SU-DHL-6 (cell line): ENCODE measurements at regions not wholly inside any gene's neighbourhood (a gene's known extent, or its start where the extent isn't known, plus 50 kb on each side); places are given as distances from the start of the nearest gene placed in this dataset.

Source experiments
- H2AFZ ChIP-seq: fragments of 200-600 bp; sonication (generic); 2 replicates; pipeline ENCODE4 v1.6.1; 2014; ENCODE audit warnings: low read depth, mild to moderate bottlenecking, moderate library complexity, mixed read lengths, antibody characterized with exemption, low read length; ENCODE audit not compliant: severe bottlenecking
- H3F3A ChIP-seq: fragments of 200-600 bp; shearing (Covaris generic); 2 replicates; pipeline ENCODE4 v1.6.0; 2016; ENCODE audit warnings: antibody characterized with exemption, mild to moderate bottlenecking; ENCODE audit not compliant: insufficient read depth
- H3K27ac ChIP-seq: fragments of 200-600 bp; sonication (generic); 2 replicates; pipeline ENCODE4 v1.5.1; 2016; ENCODE audit warnings: low read depth, mild to moderate bottlenecking, low read length, moderate library complexity, mixed read lengths
- H3K27me3 ChIP-seq: fragments of 200-600 bp; sonication (generic), shearing (Covaris generic); 2 replicates; pipeline ENCODE4 v1.6.0; 2014; ENCODE audit warnings: mild to moderate bottlenecking, low read length
- H3K36me3 ChIP-seq: fragments of 200-600 bp; sonication (generic); 2 replicates; pipeline ENCODE4 v1.6.1; 2014; ENCODE audit warnings: mild to moderate bottlenecking, low read length, mixed read lengths
- H3K4me2 ChIP-seq: fragments of 300-600, 200-600 bp; shearing (Covaris generic), sonication (generic); 2 replicates; pipeline ENCODE4 v1.6.0; 2014; ENCODE audit warnings: low read length, low read depth, mild to moderate bottlenecking; ENCODE audit not compliant: poor library complexity, severe bottlenecking
- H3K4me3 ChIP-seq: fragments of 200-600 bp; sonication (generic); 2 replicates; pipeline ENCODE4 v1.5.1; 2014; ENCODE audit warnings: antibody characterized with exemption, low read length, mild to moderate bottlenecking, mixed read lengths; ENCODE audit not compliant: insufficient read depth, poor library complexity, severe bottlenecking
- H3K79me2 ChIP-seq: fragments of 200-600 bp; sonication (generic); 2 replicates; pipeline ENCODE4 v1.6.1; 2014; ENCODE audit warnings: mild to moderate bottlenecking, low read length, moderate library complexity; ENCODE audit not compliant: insufficient read depth
- H3K9ac ChIP-seq: fragments of 200-600 bp; sonication (generic); 2 replicates; pipeline ENCODE4 v1.7.0; 2014; ENCODE audit warnings: mild to moderate bottlenecking, low read length
- H3K9me2 ChIP-seq: fragments of 200-600 bp; sonication (generic); replicated peaks from 2 replicates; pipeline ENCODE4 v1.6.1; 2014; ENCODE audit warnings: low read length; ENCODE audit not compliant: insufficient read depth
- H3K9me3 ChIP-seq: fragments of 200-600 bp; sonication (generic); 2 replicates; pipeline ENCODE4 v1.6.1; 2014; ENCODE audit warnings: low read length, mixed read lengths; ENCODE audit not compliant: insufficient read depth
- H4K20me1 ChIP-seq: fragments of 200-600 bp; sonication (generic); 2 replicates; pipeline ENCODE4 v1.6.1; 2014; ENCODE audit warnings: low read depth, mild to moderate bottlenecking, antibody characterized with exemption, low read length, moderate library complexity, mixed read lengths
- CTCF ChIP-seq: fragments of 200-600 bp; sonication (generic); IDR thresholded peaks from one replicate; pipeline ENCODE4 v1.5.1; 2017; ENCODE audit warnings: antibody characterized with exemption, mild to moderate bottlenecking, low read length, moderate library complexity; ENCODE audit not compliant: insufficient read depth, poor library complexity, severe bottlenecking
- EZH2phosphoT487 ChIP-seq: fragments of 200-600 bp; sonication (generic), shearing (Covaris generic); conservative IDR thresholded peaks from 2 replicates; pipeline ENCODE4 v1.6.1; 2018; ENCODE audit warnings: mild to moderate bottlenecking, antibody characterized with exemption, low read length, moderate library complexity, mixed read lengths

DNA sequence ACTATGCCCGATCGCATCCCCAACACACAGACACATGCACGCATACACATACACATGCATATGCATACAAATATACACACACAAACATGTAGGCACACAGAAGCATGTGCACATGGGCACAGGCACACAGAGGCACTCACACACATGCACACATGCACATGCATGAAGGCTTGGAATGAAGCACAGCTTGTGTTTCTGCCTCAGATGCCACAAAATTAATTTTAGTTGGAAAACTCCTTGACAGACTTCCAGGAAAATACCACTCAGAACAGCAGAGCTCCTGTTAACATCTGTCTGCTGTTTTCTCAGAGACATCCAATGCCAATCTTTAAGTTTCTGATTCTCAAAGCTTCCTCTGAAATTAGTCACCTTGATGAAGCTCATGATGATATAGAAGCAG lies 532.7 kb downstream of the RFC3 start:
- no peak overlapping the region for H3K9ac ChIP-seq
- H3K36me3 ChIP-seq = no peaks in the 10 kb centered on the region
- H4K20me1 ChIP-seq = no peaks in the 10 kb centered on the region
- H3K4me3 ChIP-seq = no peak overlapping the region
- H3K79me2 ChIP-seq = no peaks in the 10 kb centered on the region
- H3K9me2 ChIP-seq = no peaks in the 10 kb centered on the region
- H3K4me2 ChIP-seq = no peak overlapping the region
- no peak overlapping the region for H3K27ac ChIP-seq
- no peak overlapping the region for H2AFZ ChIP-seq
- H3K9me3 ChIP-seq = no peaks in the 10 kb centered on the region
- H3F3A ChIP-seq = no peaks in the 10 kb centered on the region
- no peaks in the 10 kb centered on the region for H3K27me3 ChIP-seq
- no peak for TF ChIP-seq EZH2phosphoT487
- TF ChIP-seq CTCF = no peak

DNA sequence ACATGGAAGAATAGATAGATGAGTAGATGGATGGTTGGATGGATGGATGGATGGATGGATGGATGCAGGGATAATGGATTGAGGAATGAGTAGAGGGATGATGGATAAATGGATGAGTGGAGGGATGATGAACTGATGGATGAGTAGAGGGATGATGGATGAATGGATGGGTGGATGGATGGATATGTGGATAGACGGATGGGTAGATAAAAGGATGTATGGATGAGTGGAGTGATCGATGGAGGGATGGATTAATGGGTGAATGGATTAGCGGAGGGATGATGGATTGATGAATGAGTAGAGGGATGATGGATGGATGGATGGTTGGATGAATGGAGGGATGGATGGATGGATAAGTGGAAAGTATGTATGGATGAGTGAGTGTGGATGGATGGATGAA lies 533.2 kb downstream of the RFC3 start:
- Histone ChIP-seq H3K79me2 (no peaks in the 10 kb centered on the region), H3K4me2 (no peak overlapping the region), H3K36me3 (no peaks in the 10 kb centered on the region), H3F3A (no peaks in the 10 kb centered on the region), H3K9ac (no peak overlapping the region), H4K20me1 (no peaks in the 10 kb centered on the region), H3K9me2 (no peaks in the 10 kb centered on the region), H2AFZ (no peak overlapping the region), H3K9me3 (no peaks in the 10 kb centered on the region), H3K27me3 (no peaks in the 10 kb centered on the region), H3K27ac (no peak overlapping the region), H3K4me3 (no peak overlapping the region)
- no peak for TF ChIP-seq EZH2phosphoT487
- TF ChIP-seq CTCF = no peak

DNA sequence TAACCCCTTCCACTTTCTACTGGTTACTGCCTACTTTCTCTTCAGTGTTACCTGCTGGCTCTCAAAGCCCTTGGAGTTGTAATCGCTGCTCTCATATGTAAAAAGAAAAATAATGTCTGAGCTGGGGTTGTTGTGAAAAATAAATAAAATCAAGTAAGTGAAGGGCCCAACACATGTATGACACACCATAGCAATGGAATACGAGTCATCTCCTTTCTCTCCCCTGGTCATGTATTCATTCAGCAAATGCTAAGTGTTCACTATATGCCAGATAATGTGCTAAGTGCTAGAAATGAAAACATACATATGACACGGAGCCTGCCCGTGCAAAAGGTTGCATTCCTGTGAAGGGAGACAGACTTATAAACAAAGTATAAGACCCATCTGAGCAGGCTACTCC lies 535.0 kb downstream of the RFC3 start:
- no peaks in the 10 kb centered on the region for H3K79me2 ChIP-seq
- H3K27ac ChIP-seq = no peak overlapping the region
- TF ChIP-seq EZH2phosphoT487 = no peak
- H4K20me1 ChIP-seq = no peaks in the 10 kb centered on the region
- H3K9me3 ChIP-seq = no peaks in the 10 kb centered on the region
- H3K9ac ChIP-seq = no peak overlapping the region
- H3K27me3 ChIP-seq = no peaks in the 10 kb centered on the region
- H3K4me3 ChIP-seq = no peak overlapping the region
- no peaks in the 10 kb centered on the region for H3K36me3 ChIP-seq
- no peaks in the 10 kb centered on the region for H3K9me2 ChIP-seq
- H2AFZ ChIP-seq = no peak overlapping the region
- H3F3A ChIP-seq = no peaks in the 10 kb centered on the region
- H3K4me2 ChIP-seq = no peak overlapping the region

GRCh38 chr13:34356686-34357434 lies 538.9 kb downstream of the RFC3 start:
- H3K27me3 ChIP-seq = no peaks in the 10 kb centered on the region
- no peaks in the 10 kb centered on the region for H3K9me2 ChIP-seq
- H3K4me3 ChIP-seq = no peak overlapping the region
- no peak overlapping the region for H3K9ac ChIP-seq
- H3F3A ChIP-seq = no peaks in the 10 kb centered on the region
- no peaks in the 10 kb centered on the region for H3K9me3 ChIP-seq
- H4K20me1 ChIP-seq = no peaks in the 10 kb centered on the region
- H2AFZ ChIP-seq = no peak overlapping the region
- H3K79me2 ChIP-seq = no peaks in the 10 kb centered on the region
- no peaks in the 10 kb centered on the region for H3K36me3 ChIP-seq
- no peak overlapping the region for H3K27ac ChIP-seq
- TF ChIP-seq CTCF = no peak
- no peak for TF ChIP-seq EZH2phosphoT487
- no peak overlapping the region for H3K4me2 ChIP-seq
